ENCODE measurements at regions not wholly inside any gene's neighbourhood (a gene's known extent, or its start where the extent isn't known, plus 50 kb on each side); places are given as distances from the start of the nearest gene placed in this dataset.

DNA sequence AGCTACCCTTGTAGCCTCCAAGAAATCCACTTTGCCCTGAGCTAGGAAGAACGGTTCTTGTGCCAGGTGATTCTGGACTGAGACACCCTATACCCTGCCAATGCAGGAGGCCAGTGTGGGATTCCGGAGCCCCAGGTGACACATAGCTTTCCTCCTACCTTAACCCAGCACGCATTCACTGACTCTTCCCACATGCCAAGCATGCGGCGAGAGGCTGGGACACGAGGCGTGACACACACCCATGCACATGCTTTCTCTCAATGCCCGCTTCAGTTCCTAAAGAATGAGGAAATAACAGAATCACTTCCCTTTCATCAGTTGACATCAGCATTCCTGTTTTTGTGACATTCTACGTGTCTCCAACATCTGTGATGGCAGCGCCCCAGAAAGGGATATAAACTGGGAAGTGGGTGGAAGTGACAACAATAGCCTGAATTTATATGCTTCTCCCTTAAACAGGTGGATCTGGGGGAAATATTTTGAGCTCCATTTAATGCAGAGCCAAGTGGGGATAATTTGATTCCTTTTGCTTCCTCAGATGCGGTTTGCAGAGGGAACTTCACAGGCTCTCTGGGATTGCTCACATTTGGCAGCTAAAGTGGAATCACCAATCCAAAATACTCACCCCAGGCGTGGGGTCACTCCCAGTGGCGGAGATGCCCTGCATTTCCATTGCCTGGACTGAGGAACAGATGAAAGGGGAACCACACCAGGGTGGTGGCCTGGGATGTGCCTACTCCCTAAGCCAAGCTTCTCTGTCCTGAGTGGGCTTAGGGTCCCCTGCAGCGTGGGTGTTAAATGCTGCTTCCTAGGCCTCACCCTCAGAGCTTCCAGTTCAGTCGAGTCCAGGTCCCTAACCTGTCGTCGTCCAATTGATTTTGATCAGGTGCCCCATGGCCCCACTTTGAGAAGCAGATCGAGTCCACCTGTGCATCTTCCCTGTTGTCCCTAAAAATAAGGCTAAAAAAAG, 445.1 kb downstream of the SIPA1L2 start:
- TF ChIP-seq EZH2 (IDR thresholded peaks at IDR 0.05; ENCODE audit: low read length, unreplicated experiment), result no peak
- TF ChIP-seq, protein P1, sequence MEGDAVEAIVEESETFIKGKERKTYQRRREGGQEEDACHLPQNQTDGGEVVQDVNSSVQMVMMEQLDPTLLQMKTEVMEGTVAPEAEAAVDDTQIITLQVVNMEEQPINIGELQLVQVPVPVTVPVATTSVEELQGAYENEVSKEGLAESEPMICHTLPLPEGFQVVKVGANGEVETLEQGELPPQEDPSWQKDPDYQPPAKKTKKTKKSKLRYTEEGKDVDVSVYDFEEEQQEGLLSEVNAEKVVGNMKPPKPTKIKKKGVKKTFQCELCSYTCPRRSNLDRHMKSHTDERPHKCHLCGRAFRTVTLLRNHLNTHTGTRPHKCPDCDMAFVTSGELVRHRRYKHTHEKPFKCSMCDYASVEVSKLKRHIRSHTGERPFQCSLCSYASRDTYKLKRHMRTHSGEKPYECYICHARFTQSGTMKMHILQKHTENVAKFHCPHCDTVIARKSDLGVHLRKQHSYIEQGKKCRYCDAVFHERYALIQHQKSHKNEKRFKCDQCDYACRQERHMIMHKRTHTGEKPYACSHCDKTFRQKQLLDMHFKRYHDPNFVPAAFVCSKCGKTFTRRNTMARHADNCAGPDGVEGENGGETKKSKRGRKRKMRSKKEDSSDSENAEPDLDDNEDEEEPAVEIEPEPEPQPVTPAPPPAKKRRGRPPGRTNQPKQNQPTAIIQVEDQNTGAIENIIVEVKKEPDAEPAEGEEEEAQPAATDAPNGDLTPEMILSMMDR (conservative IDR thresholded peaks at IDR 0.05; ENCODE audit: low read depth, low read length), result no peak
- TF ChIP-seq EZH2phosphoT487 (IDR thresholded peaks at IDR 0.05; ENCODE audit: borderline replicate concordance, low read length), result no peak

All from PC-3 (cell line).